T-helper 2 cell treated with Interferon-gamma antibody and Interleukin-4, amounts not matched to agents 5 μg/mL and 100 μg/mL, for 36 hours (primary cell): ENCODE measurements at regions not wholly inside any gene's neighbourhood (a gene's known extent, or its start where the extent isn't known, plus 50 kb on each side); places are given as distances from the start of the nearest gene placed in this dataset.

ENCODE experiments used
- DNase-seq: peaks from one replicate; pipeline ENCODE4 v3.0.0; 2021; ENCODE audit warnings: low spot score
- H3K27ac Mint-ChIP-seq: one replicate; pipeline ENCODE4 v1.8.0; 2021; ENCODE audit warnings: mild to moderate bottlenecking, mixed read lengths
- H3K27me3 Mint-ChIP-seq: one replicate; pipeline ENCODE4 v1.8.0; 2021; ENCODE audit warnings: low read depth, mixed read lengths
- H3K36me3 Mint-ChIP-seq: one replicate; pipeline ENCODE4 v1.8.0; 2021; ENCODE audit warnings: low read depth, mixed read lengths
- H3K4me1 Mint-ChIP-seq: one replicate; pipeline ENCODE4 v1.8.0; 2021; ENCODE audit warnings: low read depth, mixed read lengths
- H3K4me3 Mint-ChIP-seq: one replicate; pipeline ENCODE4 v1.8.0; 2022; ENCODE audit warnings: mild to moderate bottlenecking, moderate library complexity, mixed read lengths
- H3K9me3 Mint-ChIP-seq: one replicate; pipeline ENCODE4 v1.8.0; 2021; ENCODE audit warnings: mixed read lengths

DNA sequence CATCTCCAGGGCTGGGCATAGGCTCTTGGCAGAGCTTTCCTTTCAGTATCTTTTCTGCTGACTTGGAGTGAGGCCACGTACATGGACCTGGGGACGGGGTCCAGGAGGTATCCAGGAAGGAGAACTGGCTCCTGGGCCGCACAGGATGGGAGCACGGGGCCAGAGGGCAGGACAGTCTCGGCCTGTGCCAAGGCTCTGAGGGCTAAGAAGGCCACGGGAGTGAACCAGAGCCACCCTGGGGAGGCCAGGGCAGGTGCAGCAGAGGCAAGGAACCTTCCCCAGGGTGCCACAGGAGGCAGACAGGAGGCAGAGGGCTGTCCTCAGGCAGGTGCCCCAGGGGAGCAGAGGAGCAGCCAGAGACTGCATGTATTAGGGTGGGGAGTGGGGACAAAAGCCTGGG lies 50.3 kb downstream of the PLXNA1 start:
- no peak overlapping the region for H3K27ac Mint-ChIP-seq

DNA sequence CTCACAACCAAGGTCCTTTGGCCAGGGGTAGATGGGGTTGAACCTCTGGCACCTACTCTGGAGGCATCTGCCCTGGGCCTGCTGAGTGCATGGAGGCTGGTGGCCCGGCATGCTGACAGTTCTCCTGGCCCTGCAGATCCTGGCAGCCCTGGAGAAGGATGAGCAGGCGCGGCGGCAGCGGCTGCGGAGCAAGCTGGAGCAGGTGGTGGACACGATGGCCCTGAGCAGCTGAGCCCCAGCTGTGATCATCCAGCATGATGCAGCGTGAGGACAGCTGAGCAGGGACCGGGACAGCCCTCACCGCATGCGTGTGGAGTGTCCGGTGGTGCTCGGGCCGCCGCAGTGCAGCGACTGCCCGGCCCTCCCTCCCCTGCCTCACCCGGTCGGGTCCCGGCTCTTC lies 50.9 kb downstream of the PLXNA1 start:
- Mint-ChIP-seq H3K4me3 (no peak overlapping the region), H3K36me3 (no peaks in the 10 kb centered on the region), H3K9me3 (no peaks in the 10 kb centered on the region), H3K27me3 (no peaks in the 10 kb centered on the region), H3K27ac (no peak overlapping the region), H3K4me1 (no peaks in the 10 kb centered on the region)
- no peak for DNase-seq

More for the DNA sequence above, 50.3 kb downstream of the PLXNA1 start:
- no peaks in the 10 kb centered on the region for H3K9me3 Mint-ChIP-seq
- no peaks in the 10 kb centered on the region for H3K4me1 Mint-ChIP-seq
- DNase-seq: no peak
- H3K27me3 Mint-ChIP-seq: no peaks in the 10 kb centered on the region
- H3K4me3 Mint-ChIP-seq: no peak overlapping the region
- no peaks in the 10 kb centered on the region for H3K36me3 Mint-ChIP-seq

DNA sequence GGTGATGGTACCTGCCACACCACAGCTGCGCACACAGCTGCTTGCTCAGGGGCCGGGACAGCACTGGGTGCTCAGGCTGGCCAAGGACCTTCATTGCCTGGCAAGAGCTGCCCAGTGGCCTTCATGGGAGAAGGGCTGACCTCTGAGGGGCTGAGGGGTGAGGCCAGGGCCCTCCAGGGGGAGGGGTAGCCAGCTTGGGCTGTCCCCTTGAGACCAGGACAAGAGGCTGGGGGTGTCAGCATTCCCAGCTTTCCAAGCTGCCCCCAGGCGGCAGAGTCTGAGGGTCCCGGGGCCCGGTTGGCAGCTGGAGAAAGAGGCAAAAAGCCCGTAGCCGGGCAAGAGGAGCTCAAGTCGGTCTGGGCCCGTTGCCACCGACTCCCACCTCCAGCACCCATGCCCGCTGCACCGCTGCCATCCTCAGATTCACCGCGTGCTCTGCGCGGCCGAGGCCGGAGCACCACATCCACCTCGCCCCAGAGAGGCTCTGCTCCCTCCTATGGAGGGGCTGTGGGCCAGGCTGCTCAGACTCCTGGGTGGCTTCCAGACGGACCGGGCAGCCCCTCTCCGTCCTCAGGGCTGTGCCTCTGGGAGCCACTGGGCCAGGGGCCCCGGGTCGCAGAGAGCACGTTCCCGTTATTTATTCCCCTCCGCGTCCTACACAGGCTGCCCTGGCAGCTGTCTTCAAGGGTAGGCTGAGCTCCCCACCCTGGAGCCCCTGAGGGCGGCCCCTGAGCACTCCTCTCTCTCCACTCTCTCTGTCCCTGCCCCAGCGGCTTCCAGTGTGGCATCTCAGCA lies 51.5 kb downstream of the PLXNA1 start:
- H3K36me3 Mint-ChIP-seq: no peaks in the 10 kb centered on the region
- H3K27ac Mint-ChIP-seq: no peak overlapping the region
- no peaks in the 10 kb centered on the region for H3K4me1 Mint-ChIP-seq
- no peak for DNase-seq
- no peak overlapping the region for H3K4me3 Mint-ChIP-seq
- no peaks in the 10 kb centered on the region for H3K9me3 Mint-ChIP-seq
- H3K27me3 Mint-ChIP-seq: no peaks in the 10 kb centered on the region

- no peak for DNase-seq
- H3K36me3 Mint-ChIP-seq: no peaks in the 10 kb centered on the region
- no peak overlapping the region for H3K27ac Mint-ChIP-seq
- H3K27me3 Mint-ChIP-seq: no peaks in the 10 kb centered on the region
- no peaks in the 10 kb centered on the region for H3K4me1 Mint-ChIP-seq
- no peak overlapping the region for H3K4me3 Mint-ChIP-seq
- H3K9me3 Mint-ChIP-seq: no peaks in the 10 kb centered on the region
These were observed 52.2 kb downstream of the PLXNA1 start for GRCh38 chr3:127034990-127035652.

DNA sequence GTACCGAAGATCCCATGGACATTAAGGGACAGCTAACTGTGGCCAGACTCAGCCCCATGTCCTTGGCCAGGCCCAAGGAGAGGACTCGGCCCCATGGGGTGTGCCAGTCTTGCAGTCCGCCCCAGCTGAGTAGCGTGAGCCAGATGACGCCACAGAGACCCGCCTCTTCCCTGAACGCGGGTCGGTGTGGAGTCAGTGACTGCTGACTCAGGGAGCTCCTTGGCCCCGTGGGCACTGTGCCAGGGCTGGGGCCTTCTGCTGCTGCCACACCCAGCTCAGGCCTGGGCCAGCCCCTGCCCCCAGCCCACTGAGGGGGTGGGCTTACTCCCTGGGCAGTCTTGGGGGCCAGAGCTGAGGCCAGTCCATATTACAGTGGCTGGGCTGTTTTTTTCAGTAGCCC lies 52.8 kb downstream of the PLXNA1 start:
- H3K27ac Mint-ChIP-seq: no peak overlapping the region
- H3K4me3 Mint-ChIP-seq: no peak overlapping the region
- no peaks in the 10 kb centered on the region for H3K27me3 Mint-ChIP-seq
- H3K9me3 Mint-ChIP-seq: no peaks in the 10 kb centered on the region
- no peaks in the 10 kb centered on the region for H3K36me3 Mint-ChIP-seq
- no peaks in the 10 kb centered on the region for H3K4me1 Mint-ChIP-seq
- DNase-seq: no peak

DNA sequence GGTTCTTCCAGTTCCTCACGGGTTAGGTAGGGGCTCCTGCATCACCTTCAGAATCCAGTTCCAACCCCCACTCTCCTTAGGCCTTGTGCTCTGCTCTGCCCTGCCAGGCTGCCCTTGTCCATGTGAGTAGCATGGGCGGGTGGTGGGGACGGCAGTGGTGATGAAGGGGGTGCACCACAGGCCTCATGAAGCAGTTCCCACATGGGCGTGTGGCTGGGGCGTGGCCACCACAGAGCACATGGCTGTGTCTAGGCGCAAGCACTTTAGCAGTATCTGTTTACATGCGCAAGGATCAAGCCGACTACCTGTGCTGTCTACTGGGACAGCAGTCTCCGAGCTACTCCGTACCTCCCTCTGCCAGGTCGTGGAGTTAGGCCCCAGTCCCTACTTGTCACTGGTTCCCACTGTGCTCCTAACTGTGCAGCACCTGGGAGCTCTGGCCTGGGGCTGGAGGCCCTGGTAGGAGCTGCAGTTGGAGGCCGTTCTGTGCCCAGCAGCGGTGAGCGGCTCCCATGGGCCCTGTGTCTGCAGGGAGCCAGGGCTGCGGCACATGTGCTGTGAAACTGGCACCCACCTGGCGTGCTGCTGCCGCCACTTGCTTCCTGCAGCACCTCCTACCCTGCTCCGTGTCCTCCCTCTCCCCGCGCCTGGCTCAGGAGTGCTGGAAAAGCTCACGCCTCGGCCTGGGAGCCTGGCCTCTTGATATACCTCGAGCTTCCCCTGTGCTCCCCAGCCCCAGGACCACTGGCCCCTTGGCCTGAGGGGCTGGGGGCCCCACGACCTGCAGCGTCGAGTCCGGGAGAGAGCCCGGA lies 53.5 kb downstream of the PLXNA1 start:
- Mint-ChIP-seq H3K27ac (no peak overlapping the region), H3K27me3 (no peaks in the 10 kb centered on the region), H3K4me3 (no peak overlapping the region), H3K9me3 (no peaks in the 10 kb centered on the region), H3K4me1 (no peaks in the 10 kb centered on the region), H3K36me3 (no peaks in the 10 kb centered on the region)
- DNase-seq: no peak

DNA sequence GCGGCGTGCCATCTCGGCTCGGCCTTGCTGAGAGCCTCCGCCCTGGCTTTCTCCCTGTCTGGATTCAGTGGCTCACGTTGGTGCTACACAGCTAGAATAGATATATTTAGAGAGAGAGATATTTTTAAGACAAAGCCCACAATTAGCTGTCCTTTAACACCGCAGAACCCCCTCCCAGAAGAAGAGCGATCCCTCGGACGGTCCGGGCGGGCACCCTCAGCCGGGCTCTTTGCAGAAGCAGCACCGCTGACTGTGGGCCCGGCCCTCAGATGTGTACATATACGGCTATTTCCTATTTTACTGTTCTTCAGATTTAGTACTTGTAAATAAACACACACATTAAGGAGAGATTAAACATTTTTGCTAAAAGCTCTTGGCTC lies 54.1 kb downstream of the PLXNA1 start:
- no peak for DNase-seq
- H3K36me3 Mint-ChIP-seq: no peaks in the 10 kb centered on the region
- H3K9me3 Mint-ChIP-seq: no peaks in the 10 kb centered on the region
- H3K27ac Mint-ChIP-seq: no peak overlapping the region
- H3K4me1 Mint-ChIP-seq: no peaks in the 10 kb centered on the region
- no peaks in the 10 kb centered on the region for H3K27me3 Mint-ChIP-seq
- H3K4me3 Mint-ChIP-seq: no peak overlapping the region

GRCh38 chr3:127037418-127037841 lies 54.5 kb downstream of the PLXNA1 start:
- H3K27ac Mint-ChIP-seq: no peak overlapping the region
- no peak for DNase-seq
- H3K36me3 Mint-ChIP-seq: no peaks in the 10 kb centered on the region
- H3K4me1 Mint-ChIP-seq: no peaks in the 10 kb centered on the region
- H3K4me3 Mint-ChIP-seq: no peak overlapping the region
- H3K27me3 Mint-ChIP-seq: no peaks in the 10 kb centered on the region
- no peaks in the 10 kb centered on the region for H3K9me3 Mint-ChIP-seq

DNA sequence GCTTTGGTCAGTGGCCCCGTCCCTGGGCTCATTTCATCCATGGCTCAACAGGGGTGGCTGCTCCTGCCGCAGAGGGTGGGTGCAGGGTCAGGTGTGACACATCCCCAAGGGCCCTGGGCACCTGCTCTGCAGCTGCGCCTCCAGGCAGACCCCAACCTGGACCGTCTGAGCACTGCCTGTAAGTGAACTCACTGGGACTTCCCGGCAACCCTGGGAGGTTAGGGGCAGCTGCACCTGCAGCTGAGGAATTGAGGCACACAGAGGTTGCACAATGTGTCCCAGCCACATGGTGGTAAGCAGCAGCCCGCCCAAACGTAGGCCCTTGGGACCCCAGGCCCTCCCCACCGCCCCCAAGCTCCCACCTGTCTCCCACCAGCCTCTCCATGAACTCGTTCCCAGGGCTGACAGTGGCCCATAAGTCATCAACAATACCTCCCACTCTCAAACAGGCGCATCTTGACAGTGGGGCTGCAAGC lies 55.1 kb downstream of the PLXNA1 start:
- Mint-ChIP-seq H3K27ac (no peak overlapping the region), H3K36me3 (no peaks in the 10 kb centered on the region), H3K27me3 (no peaks in the 10 kb centered on the region), H3K9me3 (no peaks in the 10 kb centered on the region), H3K4me3 (no peak overlapping the region), H3K4me1 (no peaks in the 10 kb centered on the region)
- DNase-seq: no peak

GRCh38 chr3:127038466-127038865 lies 55.6 kb downstream of the PLXNA1 start:
- Mint-ChIP-seq H3K27ac (no peak overlapping the region), H3K4me3 (no peak overlapping the region), H3K27me3 (no peaks in the 10 kb centered on the region), H3K4me1 (no peaks in the 10 kb centered on the region), H3K9me3 (no peaks in the 10 kb centered on the region), H3K36me3 (no peaks in the 10 kb centered on the region)
- DNase-seq: no peak

GRCh38 chr3:127038923-127039581 lies 56.1 kb downstream of the PLXNA1 start:
- H3K9me3 Mint-ChIP-seq: no peaks in the 10 kb centered on the region
- no peak overlapping the region for H3K4me3 Mint-ChIP-seq
- no peaks in the 10 kb centered on the region for H3K36me3 Mint-ChIP-seq
- no peak overlapping the region for H3K27ac Mint-ChIP-seq
- H3K27me3 Mint-ChIP-seq: no peaks in the 10 kb centered on the region
- no peaks in the 10 kb centered on the region for H3K4me1 Mint-ChIP-seq
- DNase-seq: no peak

DNA sequence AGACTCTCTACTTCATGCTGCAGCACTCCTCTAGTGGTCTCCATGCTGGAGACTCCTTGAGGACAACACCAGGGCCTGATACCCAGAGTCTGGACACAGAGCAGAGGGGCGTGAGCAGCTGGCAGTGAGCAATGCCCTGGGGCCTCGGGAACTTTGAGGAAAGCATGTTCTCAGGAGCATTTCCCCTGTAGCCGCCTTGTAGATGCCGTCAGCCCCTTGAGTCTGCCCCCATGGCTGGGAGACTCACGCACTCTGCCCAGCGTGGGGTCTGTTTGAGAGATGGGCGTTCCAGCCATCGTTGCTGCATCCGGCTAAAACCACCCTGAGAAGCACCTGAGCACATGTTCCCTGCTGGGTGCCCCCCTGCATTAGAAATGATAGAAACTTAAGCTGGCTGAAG lies 56.8 kb downstream of the PLXNA1 start:
- H3K36me3 Mint-ChIP-seq: no peaks in the 10 kb centered on the region
- no peaks in the 10 kb centered on the region for H3K27me3 Mint-ChIP-seq
- no peaks in the 10 kb centered on the region for H3K4me1 Mint-ChIP-seq
- no peak overlapping the region for H3K4me3 Mint-ChIP-seq
- no peaks in the 10 kb centered on the region for H3K9me3 Mint-ChIP-seq
- no peak overlapping the region for H3K27ac Mint-ChIP-seq
- no peak for DNase-seq

- no peak overlapping the region for H3K4me3 Mint-ChIP-seq
- no peak overlapping the region for H3K27ac Mint-ChIP-seq
- no peaks in the 10 kb centered on the region for H3K4me1 Mint-ChIP-seq
- H3K9me3 Mint-ChIP-seq: no peaks in the 10 kb centered on the region
- DNase-seq: no peak
- no peaks in the 10 kb centered on the region for H3K36me3 Mint-ChIP-seq
- H3K27me3 Mint-ChIP-seq: no peaks in the 10 kb centered on the region
These were observed 57.3 kb downstream of the PLXNA1 start for GRCh38 chr3:127040216-127040615.
